GM12873 (cell line): ENCODE measurements at regions not wholly inside any gene's neighbourhood (a gene's known extent, or its start where the extent isn't known, plus 50 kb on each side); places are given as distances from the start of the nearest gene placed in this dataset.
A peak's percentile ranks its signal among the peaks of the same experiment; 100 is the strongest.

Source experiments
- TF ChIP-seq, protein P1 (sequence below): IDR thresholded peaks from 2 replicates; pipeline ENCODE4 v1.5.1; 2012; ENCODE audit warnings: low read depth, mild to moderate bottlenecking, moderate library complexity, low read length, control low read depth; ENCODE audit not compliant: insufficient read depth; ENCODE audit errors: missing control alignments

DNA sequence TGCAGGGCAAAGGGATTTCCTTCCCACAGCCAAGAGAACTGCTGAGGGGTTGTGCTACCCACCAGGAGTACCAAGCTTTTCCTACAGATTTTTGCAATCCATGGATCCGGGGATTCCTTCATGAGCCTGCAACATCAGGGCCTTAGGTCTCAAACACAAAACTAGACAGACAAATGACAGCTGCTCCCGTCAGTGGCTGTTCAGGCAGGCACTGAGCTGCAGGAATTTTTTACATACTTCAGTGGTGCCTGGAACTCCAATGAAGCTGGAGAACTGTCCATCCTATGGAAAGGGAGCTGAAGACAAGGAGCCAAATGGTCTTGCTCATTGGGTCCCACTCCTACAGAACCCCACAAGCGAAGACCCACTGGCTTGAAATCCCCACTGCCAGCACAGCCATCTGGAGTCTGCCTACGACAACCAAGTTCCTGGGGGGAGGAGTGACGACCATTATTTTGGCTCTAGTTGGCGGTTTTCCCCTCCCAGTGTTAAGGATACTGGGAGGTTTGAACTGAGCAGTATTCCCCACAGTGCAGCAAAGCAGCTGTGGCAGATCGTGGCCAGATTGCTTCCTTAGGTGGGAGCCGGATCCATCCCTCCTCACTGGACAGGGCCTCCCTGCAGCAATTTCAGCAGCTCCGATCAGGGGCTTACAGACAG, 157.7 kb upstream of the TMEM45B start:
- TF ChIP-seq, protein P1, sequence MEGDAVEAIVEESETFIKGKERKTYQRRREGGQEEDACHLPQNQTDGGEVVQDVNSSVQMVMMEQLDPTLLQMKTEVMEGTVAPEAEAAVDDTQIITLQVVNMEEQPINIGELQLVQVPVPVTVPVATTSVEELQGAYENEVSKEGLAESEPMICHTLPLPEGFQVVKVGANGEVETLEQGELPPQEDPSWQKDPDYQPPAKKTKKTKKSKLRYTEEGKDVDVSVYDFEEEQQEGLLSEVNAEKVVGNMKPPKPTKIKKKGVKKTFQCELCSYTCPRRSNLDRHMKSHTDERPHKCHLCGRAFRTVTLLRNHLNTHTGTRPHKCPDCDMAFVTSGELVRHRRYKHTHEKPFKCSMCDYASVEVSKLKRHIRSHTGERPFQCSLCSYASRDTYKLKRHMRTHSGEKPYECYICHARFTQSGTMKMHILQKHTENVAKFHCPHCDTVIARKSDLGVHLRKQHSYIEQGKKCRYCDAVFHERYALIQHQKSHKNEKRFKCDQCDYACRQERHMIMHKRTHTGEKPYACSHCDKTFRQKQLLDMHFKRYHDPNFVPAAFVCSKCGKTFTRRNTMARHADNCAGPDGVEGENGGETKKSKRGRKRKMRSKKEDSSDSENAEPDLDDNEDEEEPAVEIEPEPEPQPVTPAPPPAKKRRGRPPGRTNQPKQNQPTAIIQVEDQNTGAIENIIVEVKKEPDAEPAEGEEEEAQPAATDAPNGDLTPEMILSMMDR: no peak

DNA sequence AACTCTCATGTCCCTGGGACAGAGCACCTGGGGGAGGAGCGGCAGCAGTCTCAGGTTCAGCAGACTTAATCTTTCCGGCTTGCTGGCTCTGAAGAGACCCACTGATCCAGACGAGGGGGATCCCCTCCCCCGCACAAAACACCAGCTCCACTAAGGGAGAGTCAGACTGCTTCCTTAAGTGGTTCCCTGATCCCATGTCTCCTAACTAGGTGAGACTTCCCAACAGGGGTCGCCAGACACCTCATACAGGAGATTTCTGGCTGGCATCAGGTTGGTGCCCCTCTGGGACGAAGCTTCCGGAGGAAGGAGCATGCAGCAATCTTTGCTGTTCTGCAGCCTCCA, 157.2 kb upstream of the TMEM45B start:
- TF ChIP-seq, protein P1: no peak

DNA sequence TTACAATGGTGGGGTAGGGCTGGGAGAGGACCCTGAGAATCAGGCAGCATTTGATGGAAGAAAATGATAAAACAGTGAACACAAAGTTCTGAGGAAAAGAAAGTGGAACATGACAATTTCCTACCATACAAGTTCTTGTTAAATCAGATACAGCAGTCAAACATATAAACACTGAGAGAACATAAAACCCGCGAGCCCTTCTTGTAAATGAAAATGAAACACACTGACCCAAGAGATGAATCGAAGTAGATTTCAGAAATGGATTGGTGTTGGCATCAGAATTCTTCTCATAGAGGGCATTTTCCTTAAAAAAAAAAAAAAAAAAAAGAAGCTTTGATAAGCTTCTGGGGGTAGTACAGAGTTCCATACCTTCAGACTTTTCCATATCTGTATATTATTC, 134.7 kb upstream of the TMEM45B start:
- TF ChIP-seq, protein P1: no peak

DNA sequence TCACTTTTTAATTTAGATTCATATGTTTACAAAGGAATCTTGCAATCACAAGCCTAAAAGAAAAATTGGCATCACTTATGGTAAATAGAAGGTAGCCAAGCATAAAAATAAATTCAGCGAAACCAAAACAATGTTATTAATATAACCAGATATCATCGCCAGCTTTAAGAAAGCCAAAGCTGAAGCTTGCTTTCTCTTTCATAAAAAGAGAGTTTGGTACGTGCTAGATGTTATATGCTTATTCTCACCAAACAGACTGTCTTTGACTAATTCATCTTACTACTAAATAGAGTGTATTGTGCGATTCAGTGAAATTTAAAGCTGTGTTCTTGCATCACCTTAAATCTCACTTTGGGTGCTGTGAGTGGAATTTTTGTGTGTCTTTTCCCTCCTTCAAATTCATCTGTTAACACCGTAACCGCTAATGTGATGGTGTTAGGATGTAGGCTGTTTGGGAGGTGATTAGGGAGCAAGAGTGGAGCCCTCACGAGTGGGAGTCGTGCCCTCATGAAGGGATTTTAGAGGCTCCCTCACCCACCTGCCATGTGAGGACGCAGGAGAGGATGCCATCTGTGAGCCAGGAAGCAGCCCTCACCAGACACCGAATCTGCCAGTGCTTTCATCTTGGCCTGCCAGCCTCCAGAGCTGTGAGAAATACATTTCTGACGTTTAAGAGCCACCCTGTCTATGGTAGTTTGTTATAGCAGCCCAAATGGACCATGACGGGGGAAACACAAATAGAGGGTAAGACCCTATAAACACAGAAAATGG, 134.1 kb upstream of the TMEM45B start:
- TF ChIP-seq, protein P1: no peak

DNA sequence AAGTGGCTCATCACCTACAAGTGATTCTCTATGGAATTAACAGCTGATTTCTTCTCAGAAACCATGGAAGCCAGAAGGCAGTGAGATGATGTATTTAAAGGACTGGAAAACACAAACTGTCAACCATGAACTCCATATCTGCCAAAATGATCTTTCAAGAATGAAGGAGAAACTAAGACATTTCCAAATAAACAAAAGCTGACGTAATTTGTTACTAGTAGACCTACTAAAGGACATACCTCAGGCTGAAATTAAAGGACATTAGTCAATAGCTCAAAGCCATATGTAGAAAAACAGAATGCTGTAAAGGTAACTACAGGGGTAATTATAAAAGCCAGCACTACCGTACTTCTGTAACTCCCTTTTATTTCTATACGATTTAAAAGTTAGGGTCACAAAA, 129.4 kb upstream of the TMEM45B start:
- TF ChIP-seq, protein P1: no peak

DNA sequence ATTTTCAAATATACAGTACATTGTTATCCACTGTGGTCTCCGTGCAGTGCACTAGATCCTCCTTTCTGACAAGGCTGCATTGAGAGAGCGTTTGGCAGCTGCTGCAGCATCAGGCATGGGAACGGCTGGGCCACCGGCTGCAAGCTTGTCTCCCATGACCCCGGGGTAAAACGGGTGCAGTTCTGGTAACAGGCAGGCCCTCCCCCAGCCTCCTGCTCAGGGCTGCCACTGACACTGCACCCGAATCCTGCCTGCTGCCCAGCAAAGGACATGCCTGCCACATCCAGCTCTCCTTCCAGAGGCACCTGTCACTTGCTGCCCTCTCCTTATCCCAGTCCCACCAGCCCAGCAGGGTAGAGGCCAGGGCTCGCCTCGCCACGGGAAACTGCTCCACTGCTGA, 124.5 kb upstream of the TMEM45B start:
- TF ChIP-seq, protein P1: no peak

DNA sequence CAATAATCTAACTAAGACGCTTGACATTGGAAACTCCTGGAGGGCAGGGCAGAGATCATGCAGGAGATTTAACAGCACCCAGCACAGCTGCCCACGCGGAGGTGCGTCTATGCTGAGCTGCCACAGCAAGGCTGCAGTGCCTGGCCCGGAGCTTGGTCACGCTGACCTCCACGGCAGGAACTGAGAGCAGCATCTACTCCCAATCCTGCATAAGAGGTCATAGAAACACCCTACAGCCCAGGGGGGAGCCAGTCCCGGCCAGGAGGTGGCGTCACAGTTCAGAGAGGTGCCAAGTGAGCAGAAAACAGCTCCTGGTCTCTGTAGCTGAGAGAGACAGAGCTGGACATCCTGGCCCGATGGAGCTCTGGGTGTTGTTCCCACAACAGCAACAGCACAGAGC, 121.1 kb upstream of the TMEM45B start:
- TF ChIP-seq, protein P1: peak; percentile 29
